HG02870 (cell line): ENCODE measurements at regions not wholly inside any gene's neighbourhood (a gene's known extent, or its start where the extent isn't known, plus 50 kb on each side); places are given as distances from the start of the nearest gene placed in this dataset.
"Not testable (repeated sequence)": the region's sequence is repeated elsewhere in the genome, so short reads cannot be mapped to it uniquely, and the experiment has no call there.

ENCODE experiments used
- ATAC-seq: cut with Tn5 transposase; IDR thresholded peaks from one replicate; pipeline ENCODE4 v1.9.1; 2021; ENCODE audit warnings: mild to moderate bottlenecking, moderate library complexity; ENCODE audit not compliant: unreplicated experiment

DNA sequence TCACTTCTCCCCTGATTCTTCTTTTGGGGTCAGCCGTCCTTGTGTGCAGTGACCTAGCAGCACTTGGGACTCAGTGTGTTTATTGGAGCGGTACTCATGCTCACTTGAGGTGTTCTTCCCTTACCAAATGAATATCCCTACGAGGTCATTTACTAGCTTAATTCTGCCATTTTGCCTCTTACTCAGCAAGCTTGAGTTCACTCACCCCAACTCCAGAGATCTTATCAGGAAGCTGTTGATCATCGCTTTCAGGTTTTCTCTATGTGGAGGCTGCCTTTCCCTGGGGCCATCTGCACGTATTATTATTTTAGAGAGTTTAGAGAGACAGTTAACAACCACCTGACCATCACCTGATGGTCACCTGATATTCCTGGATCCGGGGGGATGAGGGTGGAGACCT is 1466.0 kb upstream of the GOT2 start:
- no peak for ATAC-seq

- no peak for ATAC-seq
Measured at GRCh38 chr16:60199150-60199549, 1465.0 kb upstream of the GOT2 start.

GRCh38 chr16:60181536-60181935 is 1447.4 kb upstream of the GOT2 start:
- no peak for ATAC-seq

GRCh38 chr16:60180609-60181008 is 1446.5 kb upstream of the GOT2 start:
- no peak for ATAC-seq

DNA sequence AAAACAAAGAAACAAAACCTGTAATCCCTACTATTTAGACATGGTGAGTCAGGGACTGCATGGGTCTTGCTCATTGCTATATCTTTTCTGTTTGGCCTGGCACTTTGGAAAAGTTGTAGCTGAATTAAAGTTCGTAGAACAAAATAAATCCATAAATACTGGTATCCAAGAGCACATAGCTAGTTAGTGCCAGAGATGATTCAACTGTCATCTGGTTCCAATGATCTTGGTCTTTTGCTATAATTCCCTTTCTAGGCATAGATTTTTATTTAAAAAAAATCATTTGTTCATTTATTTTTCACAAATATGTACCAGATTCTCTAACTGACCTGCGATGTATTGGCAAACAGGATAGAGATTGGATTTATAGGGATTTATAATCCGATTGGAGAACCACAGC is 1436.1 kb upstream of the GOT2 start:
- ATAC-seq, result no peak

DNA sequence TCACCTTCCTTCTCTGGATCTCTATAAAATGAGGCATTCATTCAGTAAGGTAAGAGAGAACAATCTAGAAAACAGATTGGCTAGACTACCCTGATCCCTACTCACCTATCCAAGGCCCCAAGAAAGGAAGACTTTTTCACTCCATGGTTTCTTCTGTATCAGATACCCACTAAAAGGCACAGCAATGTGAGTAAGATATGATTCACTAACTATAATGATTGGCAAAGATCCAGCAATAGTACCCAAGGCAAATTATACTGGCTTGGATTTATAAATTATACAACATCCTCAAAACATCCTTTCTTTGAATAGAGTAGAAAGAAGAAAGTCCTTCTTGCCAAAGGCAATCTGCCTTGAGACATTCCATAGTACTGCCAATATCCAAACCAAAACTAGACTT is 1432.0 kb upstream of the GOT2 start:
- ATAC-seq, result no peak

DNA sequence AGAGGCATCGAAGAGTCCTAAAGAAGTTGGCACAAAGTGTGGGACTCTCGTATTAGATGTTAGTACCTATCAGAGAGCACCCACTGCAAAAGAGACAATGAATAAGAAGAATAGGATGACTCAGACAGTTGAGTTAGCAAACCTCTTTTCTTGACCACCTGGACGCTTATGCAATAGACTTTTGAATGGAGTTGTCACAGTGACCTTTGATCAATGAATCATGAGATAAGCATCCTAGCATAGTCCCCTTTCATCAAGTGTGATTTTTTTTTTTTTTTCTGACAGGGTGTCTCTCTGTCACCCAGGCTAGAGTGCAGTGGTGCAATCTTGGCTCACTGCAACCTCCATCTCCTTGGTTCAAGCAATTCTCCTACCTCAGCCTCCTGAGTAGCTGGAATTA is 1417.9 kb upstream of the GOT2 start:
- no peak for ATAC-seq

- ATAC-seq, result no peak
Measured at GRCh38 chr16:60150907-60151306, 1416.8 kb upstream of the GOT2 start.

DNA sequence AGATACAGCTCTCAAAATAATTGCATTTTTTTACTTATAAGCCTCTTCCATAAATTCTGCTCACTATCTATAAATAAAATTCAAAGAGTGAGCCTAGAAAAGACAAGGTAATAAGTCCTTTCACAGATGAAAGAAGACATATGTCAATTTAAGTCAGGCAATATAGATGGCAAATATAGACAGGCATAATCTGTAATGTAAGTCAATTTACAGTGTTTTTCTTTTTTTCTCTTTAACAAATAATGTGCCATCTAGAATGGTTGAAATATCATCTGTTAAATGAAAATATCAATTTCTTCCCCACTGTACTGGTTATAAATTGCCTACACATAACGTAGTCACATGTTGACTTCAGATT is 1409.2 kb upstream of the GOT2 start:
- no peak for ATAC-seq

DNA sequence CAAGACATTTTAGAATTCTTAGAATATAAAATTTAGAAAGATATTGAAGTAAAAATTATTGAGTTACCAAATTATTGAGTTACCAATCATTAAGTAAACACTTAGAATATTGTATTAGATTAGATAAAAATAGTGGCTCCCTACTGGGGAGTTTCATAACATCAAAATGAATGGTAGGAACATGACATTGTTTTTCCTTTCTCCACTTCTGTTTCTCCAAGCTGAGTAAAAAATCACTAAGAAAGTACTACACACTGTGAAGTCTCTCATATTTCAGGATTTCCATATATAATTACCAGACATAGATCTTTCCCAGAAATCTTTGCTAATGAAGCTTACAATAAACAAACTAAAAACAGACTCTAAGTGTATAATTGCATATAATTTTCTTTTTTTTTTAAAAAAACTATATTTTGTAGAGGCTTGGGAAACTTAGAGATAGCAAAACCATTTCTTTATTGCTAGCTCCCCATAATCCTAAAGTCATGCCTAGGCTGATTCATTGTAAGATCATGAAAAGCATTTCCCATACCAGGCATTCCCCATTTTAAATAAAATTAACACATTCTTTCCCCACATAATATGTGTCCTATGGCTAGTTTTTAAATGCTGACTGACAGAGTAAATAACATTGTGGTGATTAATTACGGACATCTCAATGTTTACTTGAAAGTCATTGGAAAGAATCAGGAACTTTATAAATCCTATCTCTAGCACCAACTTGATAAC is 1408.7 kb upstream of the GOT2 start:
- ATAC-seq, result no peak

DNA sequence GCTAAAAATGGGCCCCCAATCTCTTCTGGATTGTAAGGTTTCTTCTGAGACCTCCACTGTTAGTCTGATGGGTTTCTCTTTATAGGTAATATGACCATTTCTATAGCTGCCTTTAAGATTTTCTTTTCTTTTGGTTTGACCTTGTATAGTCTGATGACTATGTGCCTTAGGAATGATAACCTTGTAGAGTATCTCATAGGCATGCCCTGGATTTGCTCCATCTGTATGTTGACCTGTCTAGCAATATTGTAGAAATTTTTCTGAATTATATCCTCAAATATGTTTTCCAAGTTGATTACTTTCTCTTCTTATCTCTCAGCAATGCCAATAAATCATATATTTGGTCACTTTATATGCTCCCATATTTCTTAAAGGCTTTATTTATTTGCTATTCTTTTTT is 1403.8 kb upstream of the GOT2 start:
- ATAC-seq, result no peak

DNA sequence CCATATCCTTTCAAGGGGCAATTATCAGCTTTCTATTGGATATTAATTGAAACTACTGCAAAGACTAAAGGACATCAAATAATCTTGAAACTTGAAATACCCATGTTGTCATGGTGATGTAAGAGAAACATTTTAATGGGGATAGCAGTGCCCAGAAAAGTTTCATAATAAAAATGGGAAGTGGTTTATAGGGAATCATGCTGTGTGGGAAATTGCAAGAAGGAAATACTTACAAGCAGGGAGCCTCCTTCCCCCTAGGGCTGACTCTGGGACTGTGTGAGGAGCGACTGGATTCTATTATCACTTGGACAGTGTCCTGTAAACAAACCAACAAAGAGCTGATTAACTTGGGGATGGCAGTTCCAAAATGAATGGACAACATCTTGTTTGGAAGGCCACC is 1393.1 kb upstream of the GOT2 start:
- ATAC-seq, result no peak

DNA sequence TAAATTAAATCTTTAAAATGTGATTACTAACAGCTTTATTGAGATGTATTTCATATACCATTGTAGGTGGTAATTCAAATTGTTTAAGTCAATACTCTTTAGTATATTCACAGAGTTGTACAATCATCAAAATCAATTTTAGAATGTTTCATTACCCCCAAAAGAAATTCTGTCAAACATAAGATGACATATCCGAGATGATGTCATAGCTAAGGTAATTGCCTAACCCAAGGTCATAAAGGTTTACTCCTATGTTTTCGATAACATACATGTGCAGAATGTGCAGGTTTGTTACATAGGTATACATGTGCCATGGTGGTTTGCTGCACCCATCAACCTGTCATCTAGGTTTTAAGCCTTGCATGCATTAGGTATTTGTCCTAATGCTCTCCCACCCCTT is 1392.0 kb upstream of the GOT2 start:
- not testable (repeated sequence) for ATAC-seq

DNA sequence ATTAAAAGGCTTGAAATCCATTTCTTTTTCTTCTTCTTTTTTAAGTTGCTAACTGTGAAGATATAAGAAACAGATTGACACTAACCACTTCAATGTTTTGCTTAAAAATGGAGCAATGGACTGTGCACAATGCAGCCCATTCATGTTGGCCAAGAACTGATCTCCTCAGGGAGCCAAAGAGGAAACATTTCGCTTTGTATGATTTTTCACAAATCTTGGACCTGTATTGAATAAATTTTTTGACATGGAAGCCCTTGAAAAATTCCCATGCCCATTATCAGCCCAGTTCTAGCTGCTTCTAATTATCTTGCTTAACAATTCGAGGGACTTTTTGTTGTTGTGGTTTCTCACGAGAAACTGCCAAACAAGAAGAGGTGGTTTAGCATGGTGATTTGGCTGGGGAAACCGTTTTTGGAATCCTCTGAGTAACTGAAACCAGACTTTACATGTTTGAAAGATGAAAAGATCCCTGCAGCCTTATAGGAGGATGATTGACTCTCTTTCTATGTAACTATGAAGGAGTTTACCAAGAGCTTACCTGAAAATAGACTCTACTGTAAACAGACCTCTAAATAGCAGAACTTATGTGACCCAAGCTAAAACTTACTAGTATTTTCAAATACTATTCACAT is 1389.4 kb upstream of the GOT2 start:
- ATAC-seq, result no peak

- ATAC-seq, result no peak
Measured at GRCh38 chr16:60120586-60120985, 1386.5 kb upstream of the GOT2 start.

DNA sequence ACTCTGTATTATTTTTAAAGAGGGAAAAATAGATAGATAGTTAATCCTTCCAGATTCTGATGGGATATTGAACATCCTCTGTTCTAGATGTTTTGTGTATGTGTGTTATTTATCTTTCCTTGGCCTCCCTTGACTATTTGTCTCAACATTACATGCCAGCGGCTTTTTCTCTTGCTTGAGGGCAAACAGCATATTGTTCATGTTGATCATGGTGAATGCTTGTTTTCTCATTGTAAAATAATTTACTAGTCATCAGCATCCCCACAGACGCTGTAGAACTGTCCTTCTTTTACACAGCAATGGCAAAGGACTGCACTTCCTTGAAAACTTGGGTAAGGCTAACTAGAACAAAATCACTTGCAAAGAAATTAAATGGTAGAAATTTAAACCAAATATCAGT is 1376.4 kb upstream of the GOT2 start:
- ATAC-seq, result no peak

GRCh38 chr16:60107871-60108270 is 1373.8 kb upstream of the GOT2 start:
- ATAC-seq, result no peak

GRCh38 chr16:60107437-60107836 is 1373.3 kb upstream of the GOT2 start:
- no peak for ATAC-seq

DNA sequence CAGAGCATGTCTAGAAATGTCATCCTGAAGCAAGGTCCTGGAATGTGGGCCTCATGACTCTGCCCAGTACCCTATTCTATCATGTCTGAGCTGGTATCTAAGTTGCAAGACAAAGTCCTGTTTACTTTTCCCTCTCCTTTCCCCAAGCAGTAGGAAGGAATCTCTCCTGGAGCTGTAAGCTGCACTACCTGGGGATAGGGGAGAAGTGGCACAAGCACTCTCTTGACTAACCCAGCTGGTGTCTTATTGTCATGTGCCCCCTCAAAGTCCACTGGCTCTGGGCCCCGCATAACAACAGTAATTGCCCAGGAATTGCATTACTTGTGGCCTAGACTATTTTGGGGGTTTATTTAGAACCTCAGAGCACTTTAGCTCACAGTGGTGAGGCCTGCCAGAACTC is 1366.3 kb upstream of the GOT2 start:
- no peak for ATAC-seq

DNA sequence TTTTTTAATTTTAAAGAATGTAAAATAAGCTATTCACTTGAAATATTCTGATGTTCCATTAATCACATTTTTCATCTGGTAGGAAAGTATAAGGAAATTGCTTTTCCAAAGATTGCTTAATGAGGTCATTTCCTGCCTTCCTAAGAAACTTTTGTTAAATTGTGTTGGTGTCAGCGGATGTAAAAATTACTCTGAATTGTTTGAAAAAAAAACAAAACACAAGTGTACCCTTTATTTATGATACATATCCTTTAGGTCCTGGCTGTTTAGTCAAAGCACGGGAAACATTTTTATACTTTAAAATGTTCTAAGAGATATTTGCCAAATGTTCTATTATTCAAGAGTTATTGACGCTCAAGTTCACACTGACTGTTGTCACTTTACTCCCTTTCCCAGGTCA is 1357.4 kb upstream of the GOT2 start:
- ATAC-seq, result no peak

DNA sequence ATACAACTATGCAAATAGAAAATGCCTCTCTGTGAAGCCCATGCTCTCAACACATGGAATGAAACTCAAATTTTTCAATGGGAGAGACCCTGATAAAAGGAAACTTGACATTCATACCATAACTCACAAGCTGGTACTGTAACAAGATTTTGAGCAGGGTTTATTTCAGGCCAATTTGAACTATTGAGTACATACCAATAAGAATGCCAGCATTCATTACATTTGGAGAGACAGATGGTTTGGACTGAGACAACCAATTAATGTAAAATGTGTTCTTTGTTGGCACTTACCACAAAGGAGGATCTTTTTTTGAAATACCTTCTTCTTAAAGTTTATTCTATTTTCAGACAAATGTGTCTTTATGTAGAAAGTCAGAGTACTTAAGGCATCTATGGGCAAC is 1357.0 kb upstream of the GOT2 start:
- no peak for ATAC-seq

GRCh38 chr16:60087530-60087929 is 1353.4 kb upstream of the GOT2 start:
- no peak for ATAC-seq

DNA sequence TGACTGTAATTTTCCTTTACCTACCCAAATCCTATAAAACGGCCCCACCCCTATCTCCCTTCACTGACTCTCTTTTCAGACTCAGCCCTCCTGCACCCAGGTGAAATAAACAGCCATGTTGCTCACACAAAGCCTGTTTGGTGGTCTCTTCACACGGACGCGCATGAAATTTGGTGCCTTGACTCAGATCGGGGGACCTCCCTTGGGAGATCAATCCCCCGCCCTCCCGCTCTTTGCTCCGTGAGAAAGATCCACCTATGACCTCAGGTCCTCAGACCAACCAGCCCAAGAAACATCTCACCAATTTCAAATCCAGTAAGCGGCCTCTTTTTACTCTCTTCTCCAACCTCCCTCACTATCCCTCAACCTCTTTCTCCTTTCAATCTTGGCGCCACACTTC is 1344.7 kb upstream of the GOT2 start:
- not testable (repeated sequence) for ATAC-seq
